ENCODE measurements at regions not wholly inside any gene's neighbourhood (a gene's known extent, or its start where the extent isn't known, plus 50 kb on each side); places are given as distances from the start of the nearest gene placed in this dataset.

DNA sequence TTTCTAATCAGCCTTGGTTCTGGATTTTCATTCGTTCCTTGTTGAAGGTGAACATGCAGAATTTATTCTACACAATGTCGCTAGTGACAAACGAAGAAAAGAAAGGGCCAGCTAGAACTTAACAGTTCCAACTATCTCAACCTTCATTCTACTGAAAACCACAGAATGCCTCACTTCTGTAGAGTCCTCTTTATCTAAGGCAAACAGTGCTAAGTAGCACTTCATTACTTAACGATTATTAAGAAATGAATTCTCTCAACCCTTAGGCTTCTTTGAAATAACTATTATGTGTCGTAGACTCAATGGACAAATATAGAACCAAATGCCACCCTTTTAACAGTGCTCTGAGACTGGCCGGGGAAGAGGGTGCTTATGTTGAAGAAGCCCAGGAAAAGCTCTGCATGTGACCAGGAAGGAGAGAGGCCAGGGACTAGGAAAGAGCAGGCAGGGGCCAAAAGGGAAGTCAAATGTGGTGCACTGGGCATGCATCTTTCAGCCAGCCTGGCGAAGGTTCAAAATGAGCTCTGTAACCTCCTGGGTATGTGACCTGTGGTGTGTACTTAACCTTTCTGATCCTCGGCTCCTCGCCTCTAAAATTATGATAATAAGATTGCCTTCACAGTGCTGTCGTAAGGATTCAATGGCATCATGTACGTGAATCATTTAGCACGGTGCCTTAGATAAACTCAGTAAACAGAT lies 55.4 kb upstream of the BMP2 start:
- no peak overlapping the region for H3K23ac ChIP-seq (ENCODE audit: insufficient read length)
- H2BK5ac ChIP-seq (ENCODE audit: low read depth, low read length): no peak overlapping the region
- no peaks in the 10 kb centered on the region for H3K79me1 ChIP-seq (ENCODE audit: low read depth, low read length)
- ChIA-PET CTCF (ENCODE audit: partially characterized antibody) (interaction anchor here (0.7 kb wide), 1 partner anchor 447 kb away, joined by 3 read pairs; no protein-coding TSS in a partner anchor), POLR2A (ENCODE audit: partially characterized antibody) (no interaction called here)
- no peak overlapping the region for H2BK15ac ChIP-seq (ENCODE audit: low read length)
- H3K9ac ChIP-seq (replicated peaks in 1 of 4; ENCODE audit: extremely low read depth in 1 of 4, low read depth in 3 of 4, low read length in 3 of 4): no peak overlapping the region
- H2BK20ac ChIP-seq (ENCODE audit: low read length): no peak overlapping the region
- no peak overlapping the region for H4K5ac ChIP-seq (ENCODE audit: insufficient read length, low read depth, low read length)
- H4K20me1 ChIP-seq (replicated peaks in 1 of 2; ENCODE audit: control insufficient read depth in 1 of 2, insufficient read depth in 2 of 2, low read length in 2 of 2): no peaks in the 10 kb centered on the region
- DNase-seq (ENCODE audit: low read depth in 1 of 2, low spot score in 2 of 2) (no peak), FAIRE-seq (no peak)
- no peaks in the 10 kb centered on the region for H3K9me3 ChIP-seq (ENCODE audit: insufficient read depth in 2 of 2, low read depth in 1 of 2, low read length in 1 of 2)
- no peak overlapping the region for H4K91ac ChIP-seq (replicated peaks; ENCODE audit: insufficient read length, low read length)
- H3K4ac ChIP-seq (replicated peaks; ENCODE audit: insufficient read length, low read depth, low read length): no peak overlapping the region
- no peaks in the 10 kb centered on the region for H3K4me1 ChIP-seq (replicated peaks in 1 of 4; ENCODE audit: control insufficient read depth in 3 of 4, insufficient read depth in 4 of 4, low read length in 3 of 4)
- H3K56ac ChIP-seq (replicated peaks; ENCODE audit: insufficient read length, low read depth, low read length): no peak overlapping the region
- H3K27ac ChIP-seq (ENCODE audit: low read depth, low read length): no peak overlapping the region
- no peak overlapping the region for H4K8ac ChIP-seq (ENCODE audit: extremely low read depth, insufficient read depth, low read length)
- peaks cover 0 to 2% (median 0%) of the 10 kb centered on the region in 4 experiments; a peak in 1 of 7 replicates for H3K27me3 ChIP-seq (replicated peaks in 1 of 4; ENCODE audit: control insufficient read depth in 3 of 4, extremely low read depth in 1 of 4, insufficient read depth in 3 of 4, low read length in 3 of 4)
- H3K23me2 ChIP-seq (ENCODE audit: low read depth, low read length): peaks cover 1% of the 10 kb centered on the region; the same call in 1 of the 2 replicates
- H3K4me3 ChIP-seq (ENCODE audit: extremely low read depth in 1 of 4, insufficient read depth in 2 of 4, low read depth in 3 of 4, low read length in 4 of 4): no peak overlapping the region
- no peak overlapping the region for H2AFZ ChIP-seq (ENCODE audit: low read length)
- no peaks in the 10 kb centered on the region for H3K79me2 ChIP-seq (ENCODE audit: control insufficient read depth in 1 of 2, insufficient read depth in 2 of 2, low read length in 2 of 2)
- H3K36me3 ChIP-seq (ENCODE audit: control insufficient read depth in 2 of 4, insufficient read depth in 4 of 4, low read length in 3 of 4): no peaks in the 10 kb centered on the region
- H2BK12ac ChIP-seq (ENCODE audit: low read depth, low read length): no peak overlapping the region
- H2AK5ac ChIP-seq (ENCODE audit: low read depth, low read length): no peak overlapping the region
- H3K14ac ChIP-seq (ENCODE audit: insufficient read length): no peak overlapping the region
- no peak overlapping the region for H2BK120ac ChIP-seq (replicated peaks; ENCODE audit: low read depth, low read length)
- H3K18ac ChIP-seq (ENCODE audit: extremely low read depth, low read length): no peak overlapping the region
- H3K4me2 ChIP-seq (ENCODE audit: insufficient read depth in 1 of 2, low read depth in 2 of 2, low read length in 2 of 2): no peak overlapping the region
- 92% methylated on average over 12 of the region's 12 CpGs; no CpG with 5 or more reads in 1 of the 2 experiments for WGBS, 2 experiments (ENCODE audit: extremely low coverage in 1 of 2, insufficient coverage in 1 of 2, insufficient read length in 1 of 2, insufficient replicate concordance in 2 of 2, low coverage in 1 of 2, low lambda C conversion rate in 2 of 2, missing lambda C conversion rate in 1 of 2)
- no peak for TF ChIP-seq RFX5 (IDR thresholded peaks at IDR 0.05; ENCODE audit: borderline replicate concordance, low read depth, low read length)
- no peak for TF ChIP-seq YY1 (IDR thresholded peaks at IDR 0.05; ENCODE audit: low read depth, low read length)
- TF ChIP-seq GABPA (IDR thresholded peaks at IDR 0.05; ENCODE audit: borderline replicate concordance, insufficient read depth, low read length): no peak
- TF ChIP-seq KDM1A (IDR thresholded peaks at IDR 0.05; ENCODE audit: borderline replicate concordance, low read length): no peak
- TF ChIP-seq TCF12 (IDR thresholded peaks at IDR 0.05; ENCODE audit: low read depth, low read length): no peak
- no peak for TF ChIP-seq SRF (IDR thresholded peaks at IDR 0.05; ENCODE audit: low read depth, low read length)
- TF ChIP-seq CREB1 (IDR thresholded peaks at IDR 0.05): no peak
- TF ChIP-seq, protein P1, sequence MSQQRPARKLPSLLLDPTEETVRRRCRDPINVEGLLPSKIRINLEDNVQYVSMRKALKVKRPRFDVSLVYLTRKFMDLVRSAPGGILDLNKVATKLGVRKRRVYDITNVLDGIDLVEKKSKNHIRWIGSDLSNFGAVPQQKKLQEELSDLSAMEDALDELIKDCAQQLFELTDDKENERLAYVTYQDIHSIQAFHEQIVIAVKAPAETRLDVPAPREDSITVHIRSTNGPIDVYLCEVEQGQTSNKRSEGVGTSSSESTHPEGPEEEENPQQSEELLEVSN (IDR thresholded peaks at IDR 0.05): no peak
- TF ChIP-seq PHF8 (conservative IDR thresholded peaks at IDR 0.05; ENCODE audit: low read depth, low read length): no peak
- TF ChIP-seq, protein P2, sequence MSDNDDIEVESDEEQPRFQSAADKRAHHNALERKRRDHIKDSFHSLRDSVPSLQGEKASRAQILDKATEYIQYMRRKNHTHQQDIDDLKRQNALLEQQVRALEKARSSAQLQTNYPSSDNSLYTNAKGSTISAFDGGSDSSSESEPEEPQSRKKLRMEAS (IDR thresholded peaks at IDR 0.05): no peak
- no peak for TF ChIP-seq BCL11A (IDR thresholded peaks at IDR 0.05; ENCODE audit: low read depth in 2 of 2, low read length in 2 of 2)
- no peak for TF ChIP-seq FOSL1 (IDR thresholded peaks at IDR 0.05; ENCODE audit: insufficient read depth, low read depth, low read length)
- no peak for TF ChIP-seq ASH2L (IDR thresholded peaks at IDR 0.05; ENCODE audit: low read length)
- no peak for TF ChIP-seq GTF2F1 (IDR thresholded peaks at IDR 0.05; ENCODE audit: borderline replicate concordance, low read depth, low read length)
